ENCODE measurements at regions not wholly inside any gene's neighbourhood (a gene's known extent, or its start where the extent isn't known, plus 50 kb on each side); places are given as distances from the start of the nearest gene placed in this dataset.
"Not testable (repeated sequence)": the region's sequence is repeated elsewhere in the genome, so short reads cannot be mapped to it uniquely, and the experiment has no call there.

- not testable (repeated sequence) for H3K4me1 Mint-ChIP-seq
Observed at GRCh38 chr3:75311306-75311705, 352.8 kb upstream of the FRG2C start.

GRCh38 chr3:75312469-75312868, 351.7 kb upstream of the FRG2C start:
- H3K27ac Mint-ChIP-seq, POLR2A ChIA-PET, H3K4me3 Mint-ChIP-seq, H3K4me1 Mint-ChIP-seq, H3K9me3 Mint-ChIP-seq, ATAC-seq, H3K36me3 Mint-ChIP-seq, DNase-seq: not testable (repeated sequence)
- peaks cover 2 to 19% (median 8%) of the 10 kb centered on the region in 5 donors for H3K27me3 Mint-ChIP-seq

More at GRCh38 chr3:75311306-75311705, 352.8 kb upstream of the FRG2C start:
- H3K27ac Mint-ChIP-seq, H3K36me3 Mint-ChIP-seq, ATAC-seq, H3K4me3 Mint-ChIP-seq, H3K9me3 Mint-ChIP-seq, POLR2A ChIA-PET, DNase-seq: not testable (repeated sequence)
- H3K27me3 Mint-ChIP-seq = peaks cover 5 to 22% (median 8%) of the 10 kb centered on the region in 5 donors

DNA sequence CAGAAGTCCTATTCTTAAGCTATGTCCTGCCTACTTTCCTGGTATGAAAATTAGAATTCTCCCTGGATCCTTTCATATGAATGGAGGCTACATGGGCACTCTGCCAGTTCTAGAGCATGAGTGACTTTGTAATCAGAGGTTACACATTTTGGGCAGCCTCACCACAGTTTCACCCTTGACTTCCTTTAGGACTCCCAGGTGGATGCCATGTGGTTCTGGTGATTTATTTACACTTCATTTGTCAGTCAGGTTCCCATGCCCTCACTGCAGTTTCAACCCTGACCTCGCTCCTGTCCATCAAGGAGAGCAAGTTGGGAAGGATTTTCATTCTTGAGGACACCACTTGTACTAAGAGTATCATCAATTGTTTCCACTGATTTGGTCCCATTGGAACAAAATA, 344.4 kb upstream of the FRG2C start:
- POLR2A ChIA-PET, H3K27me3 Mint-ChIP-seq, H3K9me3 Mint-ChIP-seq, DNase-seq, H3K4me1 Mint-ChIP-seq, H3K36me3 Mint-ChIP-seq, H3K4me3 Mint-ChIP-seq, ATAC-seq, H3K27ac Mint-ChIP-seq: not testable (repeated sequence)

- peaks cover 0 to 4% (median 1%) of the 10 kb centered on the region in 5 donors for H3K27me3 Mint-ChIP-seq
- POLR2A ChIA-PET = no interaction called here
- no peak overlapping the region for H3K27ac Mint-ChIP-seq
- ATAC-seq (no peak), DNase-seq (no peak)
- H3K4me1 Mint-ChIP-seq = no peaks in the 10 kb centered on the region
- H3K4me3 Mint-ChIP-seq = no peak overlapping the region
- no peaks in the 10 kb centered on the region for H3K36me3 Mint-ChIP-seq
- H3K9me3 Mint-ChIP-seq = no peaks in the 10 kb centered on the region
Observed at GRCh38 chr3:75320369-75320768, 343.8 kb upstream of the FRG2C start.

- Mint-ChIP-seq H3K27ac (no peak overlapping the region), H3K4me3 (no peak overlapping the region), H3K4me1 (no peaks in the 10 kb centered on the region), H3K36me3 (no peaks in the 10 kb centered on the region), H3K9me3 (no peaks in the 10 kb centered on the region), H3K27me3 (peaks cover 0 to 4% (median 1%) of the 10 kb centered on the region in 5 donors)
- DNase-seq (no peak), ATAC-seq (no peak)
- POLR2A ChIA-PET = no interaction called here
Observed at GRCh38 chr3:75321060-75321459, 343.1 kb upstream of the FRG2C start.

DNA sequence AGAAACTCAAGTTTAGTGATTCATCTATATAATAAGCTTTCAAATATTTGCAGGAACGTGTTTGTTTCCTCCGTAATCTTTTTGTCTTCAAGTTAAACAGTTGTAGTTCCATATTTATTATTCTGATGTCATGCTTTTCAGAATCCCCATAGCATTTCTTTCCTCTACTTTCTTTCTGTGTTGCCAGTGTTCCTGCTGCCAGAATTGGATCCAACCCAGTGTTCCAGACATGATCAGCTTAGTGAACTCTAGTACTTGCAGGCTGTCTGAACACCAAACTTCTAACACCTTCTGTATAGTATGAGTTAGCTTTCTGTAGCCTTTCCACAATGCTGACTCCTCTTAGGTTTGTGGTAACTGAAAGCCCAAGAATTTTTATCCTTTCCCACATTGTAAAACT, 340.2 kb upstream of the FRG2C start:
- H3K4me3 Mint-ChIP-seq, DNase-seq, H3K36me3 Mint-ChIP-seq, H3K27ac Mint-ChIP-seq, H3K4me1 Mint-ChIP-seq, ATAC-seq, H3K9me3 Mint-ChIP-seq, POLR2A ChIA-PET: not testable (repeated sequence)
- H3K27me3 Mint-ChIP-seq = peaks cover 0 to 17% (median 4%) of the 10 kb centered on the region in 5 donors

GRCh38 chr3:75325716-75326115, 338.4 kb upstream of the FRG2C start:
- Mint-ChIP-seq H3K4me3 (no peak overlapping the region), H3K27ac (no peak overlapping the region), H3K4me1 (no peaks in the 10 kb centered on the region), H3K27me3 (peaks cover 0 to 22% (median 4%) of the 10 kb centered on the region in 5 donors), H3K9me3 (peaks cover 0 to 1% (median 0%) of the 10 kb centered on the region in 9 donors), H3K36me3 (no peaks in the 10 kb centered on the region)
- ATAC-seq = no peak
- no peak for DNase-seq
- POLR2A ChIA-PET = no interaction called here

GRCh38 chr3:75327453-75327852, 336.7 kb upstream of the FRG2C start:
- H3K27ac Mint-ChIP-seq = peak overlapping the region in 1 of 10 donors; percentile 18

DNA sequence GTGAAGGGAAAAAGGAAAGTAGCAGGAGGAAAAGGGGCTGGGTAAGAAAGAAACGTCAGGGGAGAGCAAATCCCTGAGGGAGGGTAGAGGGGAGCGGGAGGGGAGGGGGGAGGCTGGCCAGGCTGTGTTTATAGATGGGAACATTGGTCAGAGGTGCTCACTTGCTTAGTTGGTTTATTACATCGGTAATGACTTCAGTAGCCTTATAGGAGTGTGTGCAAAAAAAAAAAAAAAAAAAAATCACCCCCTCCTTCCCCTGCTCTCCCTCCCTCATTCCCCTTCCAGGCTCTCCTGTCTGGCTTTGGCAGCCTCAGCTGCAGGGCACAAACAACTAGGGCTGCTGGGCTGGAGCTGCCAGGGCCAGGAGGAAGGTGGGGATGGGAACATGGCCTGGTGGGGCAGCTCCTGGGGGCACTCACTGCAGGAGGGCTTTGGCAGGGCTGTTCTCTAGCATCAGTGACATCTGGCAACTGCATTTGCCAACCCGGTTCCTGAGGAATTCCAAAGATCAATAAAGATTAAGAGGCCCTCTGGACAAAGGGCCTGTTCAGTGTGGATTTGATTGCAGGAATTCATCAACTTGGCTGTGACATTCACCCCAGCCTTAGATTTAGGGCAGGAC, 334.5 kb upstream of the FRG2C start:
- no peaks in the 10 kb centered on the region for H3K4me1 Mint-ChIP-seq
- peaks cover 0 to 9% (median 0%) of the 10 kb centered on the region in 9 donors for H3K9me3 Mint-ChIP-seq
- no peaks in the 10 kb centered on the region for H3K36me3 Mint-ChIP-seq
- no peak for DNase-seq
- no peak overlapping the region for H3K4me3 Mint-ChIP-seq
- peaks cover 0 to 22% (median 2%) of the 10 kb centered on the region in 5 donors for H3K27me3 Mint-ChIP-seq
- H3K27ac Mint-ChIP-seq = peak overlapping the region in 2 of 10 donors; percentile 27 to 41
- ATAC-seq = no peak
- POLR2A ChIA-PET = no interaction called here

More at GRCh38 chr3:75327453-75327852, 336.7 kb upstream of the FRG2C start:
- no peak for DNase-seq
- peaks cover 0 to 1% (median 0%) of the 10 kb centered on the region in 9 donors for H3K9me3 Mint-ChIP-seq
- no peak for ATAC-seq
- H3K4me3 Mint-ChIP-seq = no peak overlapping the region
- POLR2A ChIA-PET = no interaction called here
- no peaks in the 10 kb centered on the region for H3K36me3 Mint-ChIP-seq
- peaks cover 0 to 22% (median 2%) of the 10 kb centered on the region in 5 donors for H3K27me3 Mint-ChIP-seq
- H3K4me1 Mint-ChIP-seq = no peaks in the 10 kb centered on the region

DNA sequence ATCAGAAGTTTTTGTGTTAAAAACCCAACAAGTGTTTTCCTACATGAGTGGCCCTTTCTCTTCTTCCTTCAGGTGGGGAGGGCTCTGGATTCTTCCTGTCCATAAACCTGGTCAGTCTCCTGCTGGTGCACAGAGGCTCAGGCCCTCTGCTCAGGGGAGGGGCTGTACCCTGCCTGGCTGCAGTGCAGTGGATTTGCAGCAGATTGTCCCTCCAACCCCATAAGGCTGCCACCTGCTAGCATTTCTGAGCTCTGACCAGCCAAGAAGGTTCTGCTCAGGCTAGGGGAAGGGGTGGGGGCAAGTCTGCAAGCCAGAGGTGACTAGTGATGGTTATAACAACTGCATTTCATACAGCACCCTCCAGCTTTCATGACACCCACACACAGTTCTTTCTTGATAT, 333.7 kb upstream of the FRG2C start:
- H3K27ac Mint-ChIP-seq, H3K4me1 Mint-ChIP-seq, H3K36me3 Mint-ChIP-seq, ATAC-seq, H3K9me3 Mint-ChIP-seq, H3K4me3 Mint-ChIP-seq, DNase-seq, POLR2A ChIA-PET: not testable (repeated sequence)
- peaks cover 0 to 22% (median 2%) of the 10 kb centered on the region in 5 donors for H3K27me3 Mint-ChIP-seq

GRCh38 chr3:75332090-75332489, 332.0 kb upstream of the FRG2C start:
- H3K36me3 Mint-ChIP-seq, H3K27ac Mint-ChIP-seq, H3K4me1 Mint-ChIP-seq, H3K9me3 Mint-ChIP-seq, H3K4me3 Mint-ChIP-seq, ATAC-seq, POLR2A ChIA-PET, DNase-seq: not testable (repeated sequence)
- H3K27me3 Mint-ChIP-seq = peaks cover 0 to 20% (median 0%) of the 10 kb centered on the region in 5 donors

GRCh38 chr3:75332794-75333193, 331.3 kb upstream of the FRG2C start:
- ATAC-seq = no peak
- Mint-ChIP-seq H3K4me1 (no peaks in the 10 kb centered on the region), H3K4me3 (no peak overlapping the region), H3K27me3 (peaks cover 0 to 20% (median 0%) of the 10 kb centered on the region in 5 donors), H3K36me3 (no peaks in the 10 kb centered on the region), H3K27ac (no peak overlapping the region), H3K9me3 (peaks cover 0 to 9% (median 0%) of the 10 kb centered on the region in 9 donors)
- no peak for DNase-seq
- POLR2A ChIA-PET = no interaction called here

DNA sequence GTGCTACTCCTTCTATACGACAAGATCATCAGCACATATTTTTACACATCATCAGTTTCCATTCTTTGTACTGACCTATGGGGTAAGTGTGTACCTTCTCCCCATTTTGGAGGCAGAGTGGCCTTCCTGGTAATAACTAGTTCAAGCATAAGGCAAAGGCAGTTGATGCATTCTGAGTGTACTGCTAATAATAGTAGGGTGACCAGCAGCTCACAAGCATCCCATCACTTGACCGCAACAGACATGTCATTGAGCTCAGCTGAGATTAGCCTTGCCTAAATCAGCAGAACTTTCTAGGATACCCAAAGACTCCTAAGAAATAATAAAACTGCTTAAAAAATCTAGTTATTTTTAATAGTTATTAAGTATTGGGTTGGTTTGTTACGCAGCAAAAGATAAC, 329.8 kb upstream of the FRG2C start:
- POLR2A ChIA-PET = no interaction called here
- no peak for DNase-seq
- Mint-ChIP-seq H3K36me3 (no peaks in the 10 kb centered on the region), H3K4me3 (no peak overlapping the region), H3K4me1 (no peaks in the 10 kb centered on the region), H3K9me3 (peaks cover 0 to 9% (median 0%) of the 10 kb centered on the region in 9 donors), H3K27me3 (peaks cover 0 to 11% (median under 1%) of the 10 kb centered on the region in 5 donors), H3K27ac (no peak overlapping the region)
- no peak for ATAC-seq
